Dermis microvascular lymphatic vessel endothelial cell (primary cell): ENCODE measurements at regions not wholly inside any gene's neighbourhood (a gene's known extent, or its start where the extent isn't known, plus 50 kb on each side); places are given as distances from the start of the nearest gene placed in this dataset.
A peak's percentile ranks its signal among the peaks of the same experiment; 100 is the strongest.
"Not testable (repeated sequence)": the region's sequence is repeated elsewhere in the genome, so short reads cannot be mapped to it uniquely, and the experiment has no call there.

Experiments used
- DNase-seq, 2 donors: peaks; one replicate each; pipeline versions ENCODE4 v3.0.0 to v3.0.0-alpha.2; 2010; ENCODE audit warnings: low read depth in 2 of 2

DNA sequence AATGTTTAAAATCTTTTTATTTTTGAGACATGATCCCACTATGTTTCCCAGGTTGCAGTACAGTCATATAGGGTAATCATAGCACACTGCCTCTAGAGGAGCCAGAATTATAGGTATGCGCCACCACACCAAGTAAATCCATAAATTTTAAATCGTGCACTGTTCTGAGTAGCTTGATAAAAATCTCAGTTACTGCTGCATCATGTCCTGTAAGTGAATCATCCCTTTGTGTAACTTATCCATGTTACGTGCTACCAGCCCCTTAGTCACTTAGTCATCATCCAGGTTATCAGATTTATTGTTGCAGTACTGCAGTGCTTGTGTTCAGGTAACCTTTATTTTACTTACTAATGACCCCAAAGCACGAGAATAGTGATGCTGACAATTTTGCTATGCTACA lies 1770.9 kb downstream of the BRINP3 start:
- DNase-seq, result peak; percentile 92 to 98

DNA sequence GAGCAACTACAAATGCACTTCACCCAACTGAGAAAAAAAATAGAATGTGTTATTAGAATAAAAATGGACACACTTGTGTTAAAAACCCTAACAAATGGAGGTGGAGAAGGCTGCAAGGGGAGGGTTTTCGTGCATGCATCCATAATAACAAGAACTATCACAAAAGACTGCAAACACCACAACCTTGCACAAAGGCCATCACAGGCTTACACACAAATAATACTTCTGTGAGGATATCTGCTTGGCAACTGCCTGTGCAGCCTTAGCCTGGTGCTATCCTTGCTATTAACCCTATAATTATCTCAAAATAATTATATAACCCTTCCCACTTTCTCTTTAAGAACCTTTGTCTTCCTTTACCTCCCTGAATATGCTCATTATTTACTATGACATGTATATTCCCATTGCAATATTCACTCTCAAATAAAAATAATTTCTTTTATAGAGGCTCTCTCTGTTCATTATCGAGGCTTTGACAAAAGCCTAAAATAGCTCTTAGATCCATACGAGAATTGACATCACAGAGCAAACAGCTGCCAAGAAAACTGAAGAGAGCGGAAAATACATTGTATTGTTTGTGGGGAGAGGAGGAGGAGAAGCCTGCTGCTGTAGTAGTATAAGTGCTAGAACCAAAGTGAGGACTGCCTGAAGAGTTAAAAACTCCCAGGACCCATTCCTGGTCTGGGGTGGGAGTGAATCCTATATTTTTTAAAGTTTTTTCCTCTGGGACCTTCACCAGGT lies 1768.7 kb downstream of the BRINP3 start:
- peak; percentile 66 to 82 for DNase-seq

GRCh38 chr1:188715566-188715965 lies 1762.1 kb downstream of the BRINP3 start:
- DNase-seq, result peak in 1 of 2 donors; percentile 24

DNA sequence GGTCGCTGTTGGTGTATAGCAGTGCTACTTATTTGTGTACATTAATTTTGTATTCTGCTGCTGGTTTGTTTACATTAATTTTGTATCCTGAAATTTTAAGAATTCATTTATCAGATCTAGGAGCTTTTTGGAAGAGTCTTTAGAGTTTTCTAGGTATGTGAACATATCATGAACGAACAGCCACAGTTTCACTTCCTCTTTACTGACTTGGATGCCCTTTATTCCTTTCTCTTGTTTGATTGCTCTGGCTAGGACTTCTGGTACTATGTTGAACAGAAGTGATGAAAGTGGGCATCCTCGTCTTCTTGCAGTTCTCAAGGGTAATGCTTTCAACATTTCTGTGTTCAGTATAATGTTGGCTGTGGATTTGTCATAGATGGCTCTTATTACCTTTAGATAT lies 1757.9 kb downstream of the BRINP3 start:
- DNase-seq, result no peak

- DNase-seq, result peak in 1 of 2 donors; percentile 39
These were observed 1754.2 kb downstream of the BRINP3 start for GRCh38 chr1:188723332-188724020.

GRCh38 chr1:188729039-188729438 lies 1748.6 kb downstream of the BRINP3 start:
- no peak for DNase-seq

DNA sequence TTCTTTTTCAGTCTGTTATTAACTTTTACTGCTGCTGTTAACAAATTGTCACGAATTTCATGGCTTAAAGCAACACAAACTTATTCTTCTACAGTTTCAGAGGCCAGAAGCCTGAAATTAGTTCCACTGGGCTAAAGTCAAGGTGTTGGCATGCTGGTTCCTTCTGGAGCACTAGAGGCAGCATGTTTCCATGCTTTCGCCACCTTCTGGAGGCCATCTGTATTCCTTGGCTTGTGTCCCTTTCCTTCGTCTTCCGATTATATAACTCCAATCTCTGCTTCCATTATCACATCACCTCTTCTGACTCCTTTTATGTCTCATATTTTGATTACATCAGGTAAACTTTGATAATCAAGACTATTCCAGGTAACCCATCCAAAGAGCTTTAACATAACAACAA lies 1742.1 kb downstream of the BRINP3 start:
- no peak for DNase-seq

DNA sequence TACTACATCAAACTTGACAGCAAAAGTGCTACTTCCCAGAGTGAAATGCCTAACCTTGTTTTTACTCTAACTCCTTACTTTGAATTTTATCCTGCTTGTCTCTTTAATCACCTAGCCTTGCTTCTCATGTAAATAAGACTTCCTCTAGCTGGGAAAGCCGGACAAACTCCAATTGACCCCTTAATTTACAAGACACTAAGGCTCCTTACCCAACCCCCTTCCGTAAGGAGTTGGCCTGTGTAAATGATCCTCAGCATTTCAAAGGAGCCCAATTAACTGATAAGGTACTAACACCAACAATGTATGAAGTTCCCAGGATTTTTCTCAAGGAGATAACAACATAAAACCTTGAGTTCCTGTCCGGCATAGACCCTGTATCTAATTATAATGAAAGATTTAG lies 1728.4 kb downstream of the BRINP3 start:
- DNase-seq, result not testable (repeated sequence)

DNA sequence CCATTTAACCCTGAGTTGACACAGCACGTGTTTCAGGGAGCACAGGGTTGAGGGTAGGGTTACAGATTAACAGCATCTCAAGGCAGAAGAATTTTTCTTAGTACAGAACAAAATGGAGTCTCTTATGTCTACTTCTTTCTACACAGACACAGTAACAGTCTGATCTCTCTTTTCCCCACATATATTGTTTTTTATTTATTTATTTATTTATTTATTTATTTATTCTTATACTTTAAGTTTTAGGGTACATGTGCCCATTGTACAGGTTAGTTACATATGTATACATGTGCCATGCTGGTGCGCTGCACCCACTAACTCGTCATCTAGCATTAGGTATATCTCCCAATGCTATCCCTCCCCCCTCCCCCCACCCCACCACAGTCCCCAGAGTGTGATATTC lies 1725.6 kb downstream of the BRINP3 start:
- DNase-seq, result not testable (repeated sequence)

GRCh38 chr1:188757747-188758146 lies 1719.9 kb downstream of the BRINP3 start:
- DNase-seq, result not testable (repeated sequence)

DNA sequence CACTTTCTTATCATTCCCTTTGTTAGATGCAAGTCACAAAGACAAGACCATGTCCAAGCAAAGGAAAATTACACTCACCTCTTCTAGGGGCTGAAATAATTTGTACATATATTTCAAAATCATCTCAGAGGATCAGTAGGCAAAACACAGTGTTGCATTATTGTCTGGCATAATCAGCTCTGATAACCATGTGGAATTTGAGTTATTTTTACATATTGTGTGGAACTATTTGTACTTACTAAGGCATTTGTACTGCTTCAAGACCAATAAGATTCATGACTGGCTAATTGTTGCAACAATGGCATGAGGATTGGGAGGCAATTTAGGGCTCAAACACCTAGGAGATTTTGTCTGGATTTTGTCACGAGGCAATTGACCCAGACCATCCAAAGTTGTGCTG lies 1716.4 kb downstream of the BRINP3 start:
- no peak for DNase-seq

DNA sequence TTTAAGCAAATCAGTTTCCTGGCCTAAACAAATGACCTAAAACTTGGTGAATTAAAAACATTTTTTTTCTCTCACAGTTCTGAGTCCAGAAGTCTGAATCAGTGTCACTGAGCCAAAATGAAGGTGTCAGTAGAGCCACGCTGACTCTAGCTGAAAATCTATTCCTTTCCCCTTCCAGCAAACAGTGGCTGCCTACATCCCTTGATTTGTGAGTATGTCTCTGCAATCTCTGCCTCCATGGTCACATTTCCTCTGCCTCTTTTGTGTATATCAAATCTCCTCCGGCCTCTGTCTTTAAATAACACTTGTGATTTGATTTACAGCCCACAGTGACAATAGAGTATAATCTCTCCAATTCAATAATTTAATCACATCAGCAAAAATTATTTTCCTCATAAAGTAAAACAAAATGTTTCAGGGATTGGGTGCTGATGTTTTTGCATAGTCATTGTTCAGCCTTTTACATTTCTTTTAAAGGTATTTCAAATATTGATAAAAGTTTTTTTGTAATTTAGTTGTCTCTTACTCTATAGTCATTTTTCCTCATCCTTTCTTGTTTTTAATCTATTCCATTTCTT lies 1715.4 kb downstream of the BRINP3 start:
- DNase-seq, result no peak

- DNase-seq, result no peak
These were observed 1714.1 kb downstream of the BRINP3 start for GRCh38 chr1:188763541-188763940.

DNA sequence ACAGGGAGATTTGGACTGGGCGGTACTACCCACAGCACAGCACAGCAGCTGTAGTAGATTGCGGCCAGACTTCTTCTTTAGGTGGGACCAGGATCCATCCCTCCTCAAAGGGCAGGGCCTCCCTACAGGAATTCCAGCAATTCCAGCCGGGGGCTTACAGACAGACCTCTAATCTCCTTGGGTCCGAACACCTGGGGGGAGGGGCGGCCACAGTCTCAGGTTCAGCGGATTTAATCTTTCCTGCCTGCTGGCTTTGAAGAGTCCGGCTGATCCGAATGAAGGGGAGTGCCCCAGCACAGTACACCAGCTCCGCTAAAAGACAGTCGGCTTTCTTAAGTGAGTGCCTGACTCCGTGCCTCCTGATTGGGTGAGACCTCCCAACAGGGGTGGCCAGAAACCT lies 1708.5 kb downstream of the BRINP3 start:
- no peak for DNase-seq

DNA sequence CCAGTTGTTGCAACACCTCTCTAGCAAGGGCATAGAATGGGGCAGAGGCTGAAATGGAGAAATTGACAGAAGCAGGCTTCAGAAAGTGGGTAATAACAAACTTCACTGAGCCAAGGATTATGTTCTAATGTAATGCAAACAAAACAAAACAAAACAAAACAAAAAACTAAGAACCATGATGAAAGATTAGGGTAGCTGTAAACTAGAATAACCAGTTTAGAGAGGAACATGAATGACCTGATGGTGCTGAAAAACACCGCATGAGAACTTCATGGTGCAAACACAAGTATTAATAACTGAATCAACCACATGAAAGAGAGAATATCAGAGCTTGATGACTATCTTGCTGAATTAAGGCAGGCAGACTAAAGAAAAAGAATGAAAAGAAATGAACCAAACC lies 1707.7 kb downstream of the BRINP3 start:
- DNase-seq, result no peak

DNA sequence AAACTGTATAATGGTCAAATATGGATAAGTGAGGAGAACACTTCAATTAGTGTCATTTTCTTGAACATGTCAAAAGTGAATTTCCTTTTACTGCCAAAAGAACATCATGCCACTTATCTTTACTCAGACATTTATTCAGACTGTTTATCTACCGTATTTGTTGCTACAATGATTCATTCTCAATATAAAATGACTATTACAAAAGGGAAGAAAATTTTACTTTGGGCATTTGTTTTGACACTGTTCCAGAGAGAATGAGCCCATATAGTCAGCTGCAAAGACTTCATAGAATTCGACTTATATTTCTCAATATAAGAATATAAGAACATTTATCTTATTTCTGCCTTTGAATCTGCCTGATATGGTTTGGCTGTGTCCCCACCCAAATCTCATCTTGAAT lies 1699.1 kb downstream of the BRINP3 start:
- peak in 1 of 2 donors; percentile 34 for DNase-seq

DNA sequence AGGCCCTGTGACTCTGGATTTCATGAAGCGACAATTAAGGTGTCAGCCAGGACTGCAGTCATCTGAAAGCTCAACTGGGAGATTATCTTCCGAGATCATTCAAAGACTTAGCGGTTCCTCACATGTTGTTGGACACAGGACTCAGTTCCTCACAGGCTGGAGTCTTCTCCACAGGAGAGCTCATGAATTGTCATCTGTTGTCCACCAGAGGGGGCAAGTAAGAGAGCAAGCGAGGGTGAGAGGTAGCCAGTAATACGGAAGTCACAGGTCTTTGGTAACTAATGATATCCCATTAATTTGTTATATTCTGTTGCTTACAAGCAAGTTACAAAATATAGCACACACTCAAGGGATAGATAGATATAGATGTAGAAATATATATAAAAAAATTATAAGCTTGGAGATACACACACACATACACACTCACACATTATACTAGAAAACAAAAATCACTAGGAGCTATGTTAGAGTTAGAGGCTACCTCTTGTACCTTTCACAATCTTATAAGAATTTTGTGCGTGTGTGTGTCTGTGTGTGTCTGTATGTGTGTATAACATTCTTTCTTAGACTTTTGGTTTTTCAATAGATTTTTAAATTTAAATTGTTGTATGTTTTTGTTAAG lies 1695.3 kb downstream of the BRINP3 start:
- DNase-seq, result peak; percentile 7 to 35

DNA sequence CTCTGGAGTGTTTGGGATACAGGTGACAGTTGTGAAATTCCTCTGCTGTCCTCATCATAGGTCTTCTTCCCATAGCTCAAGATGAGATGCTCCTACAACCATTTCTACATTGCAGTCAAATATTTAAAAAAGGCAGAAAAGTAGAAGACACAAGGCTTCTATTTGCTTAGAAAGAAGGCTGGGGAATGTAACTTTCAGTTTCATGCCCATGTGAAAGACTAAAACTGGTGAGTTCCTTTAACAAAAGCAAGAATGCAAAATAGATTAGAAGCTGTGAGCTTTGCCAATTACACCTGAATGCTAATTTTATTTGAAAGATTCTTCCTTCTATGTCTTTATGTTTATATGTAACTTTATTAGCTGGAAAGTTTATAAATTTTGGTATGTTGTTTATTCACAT lies 1682.7 kb downstream of the BRINP3 start:
- no peak for DNase-seq

GRCh38 chr1:188812153-188812552 lies 1665.5 kb downstream of the BRINP3 start:
- DNase-seq, result not testable (repeated sequence)

GRCh38 chr1:188812836-188813573 lies 1664.7 kb downstream of the BRINP3 start:
- DNase-seq, result not testable (repeated sequence)

DNA sequence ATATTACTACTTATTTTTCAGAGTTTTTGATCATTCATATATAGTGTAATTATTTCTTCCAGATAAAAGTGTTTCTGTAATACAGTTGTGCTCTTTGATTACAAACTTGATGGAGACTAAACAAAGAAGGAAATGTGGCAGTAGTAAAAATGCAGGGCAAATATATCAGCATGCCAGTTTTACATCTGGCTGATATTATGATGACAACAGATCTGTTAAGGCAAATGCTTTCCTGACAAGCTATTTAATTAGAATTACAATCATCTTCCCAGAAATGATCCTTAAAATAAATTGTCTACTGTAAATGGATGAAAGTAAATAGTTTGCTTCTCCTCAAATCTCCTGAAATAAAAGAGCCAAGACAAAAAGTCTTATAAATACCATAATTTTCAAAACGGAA lies 1659.8 kb downstream of the BRINP3 start:
- DNase-seq, result no peak

DNA sequence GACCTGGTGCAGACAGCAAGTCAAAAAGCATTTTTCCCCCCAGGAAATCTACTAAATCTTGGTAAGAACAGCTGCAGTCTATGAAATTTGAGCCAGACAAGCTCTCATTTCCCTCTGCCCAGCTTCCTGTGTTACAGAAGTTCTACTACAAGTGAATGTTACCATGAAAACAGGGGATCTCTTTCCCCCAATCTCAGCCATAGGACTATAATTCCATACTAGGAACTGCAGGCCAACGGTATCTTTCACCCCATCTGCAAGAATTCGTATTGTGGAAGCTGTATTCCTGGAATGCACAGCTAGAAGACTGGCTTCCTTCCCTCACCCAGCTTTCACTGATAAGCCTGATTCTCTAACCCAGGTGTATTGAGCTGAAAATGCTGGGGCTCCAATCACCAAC lies 1655.4 kb downstream of the BRINP3 start:
- peak in 1 of 2 donors; percentile 41 for DNase-seq
